PC-3 (cell line): ENCODE measurements at regions not wholly inside any gene's neighbourhood (a gene's known extent, or its start where the extent isn't known, plus 50 kb on each side); places are given as distances from the start of the nearest gene placed in this dataset.

ENCODE experiments used
- EZH2 ChIP-seq: fragments of 300-600 bp; sonication (generic); IDR thresholded peaks from one replicate; pipeline ENCODE4 v1.6.1; 2017; ENCODE audit warnings: antibody characterized with exemption, mild to moderate bottlenecking, low read length; ENCODE audit not compliant: unreplicated experiment
- TF ChIP-seq, protein P1 (sequence below): fragments of 300-600 bp; sonication (generic); conservative IDR thresholded peaks from 2 replicates; pipeline ENCODE4 v1.5.1; 2017; ENCODE audit warnings: antibody characterized with exemption, low read depth, mild to moderate bottlenecking, low read length

DNA sequence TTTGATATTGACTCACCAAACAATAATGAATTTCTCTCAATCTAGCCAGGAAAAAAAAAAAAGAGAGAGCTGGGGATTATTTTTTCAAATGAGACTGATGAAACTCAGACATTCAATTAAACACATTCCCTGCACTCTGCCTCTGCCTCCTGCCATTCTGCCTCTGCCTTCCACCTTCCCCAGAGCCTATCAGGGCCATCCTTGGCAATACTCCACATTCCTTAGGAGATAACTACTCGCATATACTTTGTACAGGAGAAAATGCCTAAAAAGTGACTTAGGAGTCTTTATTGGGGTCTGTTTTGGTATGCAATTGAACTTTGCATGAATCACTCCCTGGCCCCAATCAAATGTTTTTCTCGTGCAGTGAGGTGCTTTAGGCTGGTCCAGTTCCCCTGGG lies 246.6 kb upstream of the PLET1 start:
- no peak for TF ChIP-seq EZH2
- TF ChIP-seq, protein P1, sequence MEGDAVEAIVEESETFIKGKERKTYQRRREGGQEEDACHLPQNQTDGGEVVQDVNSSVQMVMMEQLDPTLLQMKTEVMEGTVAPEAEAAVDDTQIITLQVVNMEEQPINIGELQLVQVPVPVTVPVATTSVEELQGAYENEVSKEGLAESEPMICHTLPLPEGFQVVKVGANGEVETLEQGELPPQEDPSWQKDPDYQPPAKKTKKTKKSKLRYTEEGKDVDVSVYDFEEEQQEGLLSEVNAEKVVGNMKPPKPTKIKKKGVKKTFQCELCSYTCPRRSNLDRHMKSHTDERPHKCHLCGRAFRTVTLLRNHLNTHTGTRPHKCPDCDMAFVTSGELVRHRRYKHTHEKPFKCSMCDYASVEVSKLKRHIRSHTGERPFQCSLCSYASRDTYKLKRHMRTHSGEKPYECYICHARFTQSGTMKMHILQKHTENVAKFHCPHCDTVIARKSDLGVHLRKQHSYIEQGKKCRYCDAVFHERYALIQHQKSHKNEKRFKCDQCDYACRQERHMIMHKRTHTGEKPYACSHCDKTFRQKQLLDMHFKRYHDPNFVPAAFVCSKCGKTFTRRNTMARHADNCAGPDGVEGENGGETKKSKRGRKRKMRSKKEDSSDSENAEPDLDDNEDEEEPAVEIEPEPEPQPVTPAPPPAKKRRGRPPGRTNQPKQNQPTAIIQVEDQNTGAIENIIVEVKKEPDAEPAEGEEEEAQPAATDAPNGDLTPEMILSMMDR, result no peak
